AG10803 (cell line): ENCODE measurements at regions not wholly inside any gene's neighbourhood (a gene's known extent, or its start where the extent isn't known, plus 50 kb on each side); places are given as distances from the start of the nearest gene placed in this dataset.

ENCODE experiments used
- DNase-seq: peaks from one replicate; pipeline ENCODE4 v3.0.0; 2010; ENCODE audit warnings: low read depth
- H3K4me3 ChIP-seq: 2 replicates; pipeline ENCODE4 v1.5.1; 2011; ENCODE audit warnings: mild to moderate bottlenecking, low read length, control low read depth
- CTCF ChIP-seq: conservative IDR thresholded peaks from 2 replicates; pipeline ENCODE4 v1.5.1; 2011; ENCODE audit warnings: mild to moderate bottlenecking, low read length, control low read depth, inconsistent platforms

DNA sequence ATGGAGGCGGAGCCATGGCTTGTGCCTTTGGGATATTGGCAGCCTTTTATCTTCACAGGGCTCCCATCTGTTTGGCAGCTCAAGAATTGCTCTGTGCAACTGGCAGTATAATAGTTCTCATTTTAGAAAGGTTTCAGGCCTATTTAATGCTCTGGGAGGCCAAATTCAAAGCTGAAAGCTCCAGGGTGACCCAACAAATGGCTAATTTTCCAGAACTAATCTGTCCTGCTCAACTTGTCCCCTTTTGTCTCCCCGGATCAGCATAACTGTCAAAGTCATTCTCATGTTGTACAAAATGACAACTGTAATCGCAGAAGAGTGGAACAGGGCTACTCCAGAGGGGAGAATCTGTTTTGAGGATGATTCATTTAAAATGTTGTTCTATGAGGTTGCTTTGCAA lies 52.6 kb upstream of the CXCL14 start:
- TF ChIP-seq CTCF = no peak
- no peak for DNase-seq
- no peak overlapping the region for H3K4me3 ChIP-seq

GRCh38 chr5:135629666-135630065 lies 50.9 kb upstream of the CXCL14 start:
- DNase-seq = no peak

DNA sequence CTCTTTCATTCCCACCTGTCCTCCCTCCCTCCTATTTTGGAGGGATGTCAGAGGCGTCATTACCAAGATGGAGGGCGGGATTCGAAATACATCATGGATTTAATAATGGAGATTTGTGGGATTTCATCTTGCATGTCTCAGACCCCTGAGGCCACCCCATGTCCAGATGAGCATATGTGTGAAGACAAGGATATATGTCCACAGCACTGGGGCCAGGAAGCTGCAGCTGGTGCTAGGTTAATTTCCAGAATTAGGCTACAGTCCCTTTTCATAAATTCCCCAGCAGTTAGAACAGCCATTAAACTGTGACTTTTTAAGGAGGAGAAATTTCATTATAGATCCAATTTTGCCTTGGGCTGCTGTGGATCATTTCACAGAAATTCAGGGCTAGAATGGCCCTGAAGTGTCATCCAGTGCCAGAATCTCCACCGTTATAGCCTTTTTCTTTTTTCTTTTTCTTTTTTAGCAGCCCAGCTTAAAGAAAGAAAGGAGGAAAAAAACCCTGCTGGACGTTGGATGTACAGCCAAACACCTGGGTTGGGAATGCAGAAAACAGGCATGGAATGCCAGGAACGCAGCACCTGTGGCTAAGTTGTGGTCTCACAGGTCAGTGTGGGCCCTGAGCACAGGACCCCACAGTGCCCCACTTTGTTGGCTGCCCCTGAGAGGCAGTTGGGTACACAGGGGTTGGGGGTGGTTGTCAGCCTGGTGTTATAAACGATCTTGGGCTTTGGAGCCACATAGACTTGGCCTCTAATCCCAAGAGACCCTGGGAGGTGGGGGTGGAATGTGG lies 50.2 kb upstream of the CXCL14 start:
- no peak for TF ChIP-seq CTCF
- H3K4me3 ChIP-seq = no peak overlapping the region
- DNase-seq = no peak

More at GRCh38 chr5:135629666-135630065, 50.9 kb upstream of the CXCL14 start:
- no peak overlapping the region for H3K4me3 ChIP-seq
- TF ChIP-seq CTCF = no peak
